SH-SY5Y (cell line): ENCODE measurements at regions not wholly inside any gene's neighbourhood (a gene's known extent, or its start where the extent isn't known, plus 50 kb on each side); places are given as distances from the start of the nearest gene placed in this dataset.

Source experiments
- GATA2 ChIP-seq: IDR thresholded peaks from 2 replicates; pipeline ENCODE4 v1.6.1; 2011; ENCODE audit warnings: mild to moderate bottlenecking, low read depth, low read length
- GATA3 ChIP-seq: IDR thresholded peaks from 2 replicates; pipeline ENCODE4 v1.6.1; 2011; ENCODE audit warnings: low read depth, mild to moderate bottlenecking, low read length, moderate library complexity

- no peak for TF ChIP-seq GATA3
- 0 out of 2 replicates have a peak, but pooled peaks have one; percentile 9 for TF ChIP-seq GATA2
These were observed 177.6 kb downstream of the STK31 start for GRCh38 chr7:23887660-23888059.

- no peak for TF ChIP-seq GATA3
- no peak for TF ChIP-seq GATA2
These were observed 178.9 kb downstream of the STK31 start for GRCh38 chr7:23888958-23889357.

- no peak for TF ChIP-seq GATA2
- TF ChIP-seq GATA3, result no peak
These were observed 179.5 kb downstream of the STK31 start for GRCh38 chr7:23889566-23889965.

DNA sequence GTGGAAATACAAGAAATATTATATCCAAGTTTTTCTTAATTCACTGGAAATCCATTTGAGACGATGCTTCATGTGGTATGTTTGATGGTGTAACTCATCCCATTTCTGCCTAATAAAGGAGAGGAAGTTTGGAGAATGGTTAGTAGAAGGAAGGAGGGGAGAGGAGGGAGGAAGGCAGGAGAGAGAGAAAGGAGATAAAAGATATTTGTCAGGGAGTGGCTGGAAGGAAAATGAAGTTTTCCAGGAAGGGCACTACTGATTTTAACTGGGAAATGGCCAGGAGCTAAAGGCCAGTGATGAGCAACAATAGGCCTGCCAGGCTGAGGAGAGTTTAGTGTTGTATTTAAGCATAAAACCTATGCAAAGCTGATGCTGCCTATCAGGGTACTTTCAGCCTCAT is 182.0 kb downstream of the STK31 start:
- no peak for TF ChIP-seq GATA2
- TF ChIP-seq GATA3, result no peak

DNA sequence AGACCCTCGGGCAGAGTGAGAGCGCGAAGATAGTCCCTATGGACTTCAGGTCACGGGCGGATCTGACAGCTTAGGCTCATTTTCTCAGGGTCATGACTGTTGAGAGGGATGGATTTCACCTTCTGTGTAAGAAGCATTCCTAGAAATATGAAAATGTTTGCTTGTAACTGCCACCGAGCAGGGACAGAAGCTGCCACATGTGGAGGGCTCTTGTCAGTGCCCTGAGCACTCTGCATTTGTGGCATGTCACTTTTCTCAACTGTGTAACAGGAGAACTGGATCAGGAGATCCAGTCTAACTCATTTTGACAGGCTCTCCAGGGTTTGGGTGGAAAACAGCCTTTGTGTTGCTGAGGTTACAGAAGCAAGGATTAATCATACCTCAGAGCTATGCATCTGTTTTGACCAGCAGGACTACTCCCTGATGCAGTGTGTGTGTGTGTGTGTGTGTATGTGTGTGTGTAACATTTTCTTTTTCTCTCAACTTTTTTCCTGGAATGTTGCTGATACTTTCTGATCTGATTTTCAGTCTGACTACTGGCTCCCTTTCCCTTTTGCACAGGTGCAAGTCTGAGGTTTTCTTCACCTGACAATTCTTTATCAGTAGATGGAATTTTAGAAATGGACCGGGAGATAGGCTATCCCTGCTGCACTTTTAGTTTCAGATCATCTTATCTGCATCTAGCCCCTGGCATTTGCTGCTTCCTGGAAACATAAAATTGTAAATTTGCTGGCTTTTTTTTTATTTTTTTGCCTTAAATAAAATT is 183.3 kb downstream of the STK31 start:
- TF ChIP-seq GATA2 (peak; percentile 87), GATA3 (peak; percentile 83; the same call in 1 of the 2 replicates)

GRCh38 chr7:23893942-23894891 is 184.2 kb downstream of the STK31 start:
- TF ChIP-seq GATA3 (no peak), GATA2 (no peak)

- TF ChIP-seq GATA3, result no peak
These were observed 185.0 kb downstream of the STK31 start for GRCh38 chr7:23894892-23895569.

GRCh38 chr7:23895666-23896096 is 185.7 kb downstream of the STK31 start:
- TF ChIP-seq GATA2 (no peak), GATA3 (no peak)

- TF ChIP-seq GATA2 (no peak), GATA3 (no peak)
These were observed 188.6 kb downstream of the STK31 start for GRCh38 chr7:23898619-23899018.

GRCh38 chr7:23907012-23907411 is 197.0 kb downstream of the STK31 start:
- TF ChIP-seq GATA2 (no peak), GATA3 (no peak)

- TF ChIP-seq GATA3 (no peak), GATA2 (no peak)
These were observed 199.4 kb downstream of the STK31 start for GRCh38 chr7:23909426-23909825.

DNA sequence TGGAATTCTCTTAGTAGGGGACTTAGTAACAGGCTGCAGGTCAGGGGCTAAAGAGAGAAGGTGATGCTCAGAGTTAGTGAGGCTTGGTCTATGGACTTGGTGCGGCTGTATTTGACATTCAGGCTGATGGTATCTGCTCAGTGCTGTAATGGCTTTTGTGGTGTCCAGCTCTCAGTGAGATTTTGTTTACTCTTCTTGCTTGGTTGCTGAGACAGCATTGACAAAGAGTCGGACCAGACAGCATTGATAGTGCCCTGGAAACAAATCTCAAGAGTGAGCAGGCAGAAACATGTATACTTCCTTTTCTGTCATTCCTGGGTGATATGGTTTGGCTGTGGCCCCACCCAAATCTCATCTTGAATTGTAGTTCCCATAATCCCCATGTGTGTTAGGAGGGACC is 202.0 kb downstream of the STK31 start:
- no peak for TF ChIP-seq GATA2
- TF ChIP-seq GATA3, result no peak

DNA sequence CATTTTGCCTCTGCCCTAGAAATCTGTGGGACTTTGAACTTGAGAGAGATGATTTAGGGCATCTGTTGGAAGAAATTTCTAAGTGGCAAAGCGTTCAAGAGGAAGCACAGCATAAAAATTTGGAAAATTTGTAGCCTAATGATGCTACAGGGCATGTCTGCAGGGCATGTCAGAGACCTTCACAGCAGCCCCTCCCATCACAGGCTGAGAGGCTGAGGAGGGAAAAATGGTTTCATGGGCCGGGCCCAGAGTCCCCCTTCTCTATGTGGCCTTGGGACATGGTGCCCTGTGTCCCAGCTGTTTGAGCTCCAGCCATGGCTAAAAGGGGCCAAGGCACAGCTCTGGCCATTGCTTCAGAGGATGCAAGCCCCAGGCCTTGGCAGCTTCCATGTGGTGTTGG is 203.0 kb downstream of the STK31 start:
- TF ChIP-seq GATA2 (no peak), GATA3 (no peak)

GRCh38 chr7:23915236-23915635 is 205.2 kb downstream of the STK31 start:
- TF ChIP-seq GATA2 (no peak), GATA3 (no peak)
